ENCODE measurements at regions not wholly inside any gene's neighbourhood (a gene's known extent, or its start where the extent isn't known, plus 50 kb on each side); places are given as distances from the start of the nearest gene placed in this dataset.

- DNase-seq (ENCODE audit: low read depth in 1 of 2, low spot score in 2 of 2), result peak in 1 of 2 experiments; percentile 41
- 46% methylated on average over 2 of the region's 2 CpGs; no CpG with 5 or more reads in 1 of the 2 experiments for WGBS, 2 experiments (ENCODE audit: extremely low coverage in 1 of 2, insufficient coverage in 1 of 2, insufficient read length in 1 of 2, insufficient replicate concordance in 2 of 2, low coverage in 1 of 2, low lambda C conversion rate in 2 of 2, missing lambda C conversion rate in 1 of 2)
- TF ChIP-seq TCF12 (IDR thresholded peaks at IDR 0.05; ENCODE audit: low read depth, low read length), result no peak
- no peak for TF ChIP-seq SIN3A (conservative IDR thresholded peaks at IDR 0.05 in 1 of 2, IDR thresholded peaks at IDR 0.05 in 1 of 2; ENCODE audit: low read depth in 1 of 2, low read length in 2 of 2)
- TF ChIP-seq TAF7 (optimal IDR thresholded peaks at IDR 0.05; ENCODE audit: borderline replicate concordance, low read depth, low read length), result no peak
- TF ChIP-seq CTBP2 (IDR thresholded peaks at IDR 0.05; ENCODE audit: borderline replicate concordance, insufficient read depth, insufficient read length, low read length), result no peak
- no peak for TF ChIP-seq SP4 (IDR thresholded peaks at IDR 0.05; ENCODE audit: low read length)
- no peak for TF ChIP-seq BCL11A (IDR thresholded peaks at IDR 0.05; ENCODE audit: low read depth in 2 of 2, low read length in 2 of 2)
- no peak for TF ChIP-seq POLR2A (IDR thresholded peaks at IDR 0.05; ENCODE audit: control extremely low read depth in 1 of 2, low read depth in 2 of 2, low read length in 2 of 2)
- TF ChIP-seq BRCA1 (IDR thresholded peaks at IDR 0.05; ENCODE audit: low read depth, low read length), result no peak
- TF ChIP-seq EZH2 (IDR thresholded peaks at IDR 0.05; ENCODE audit: low read depth, low read length, severe bottlenecking), result no peak
- no peak for TF ChIP-seq ZNF274 (IDR thresholded peaks at IDR 0.05; ENCODE audit: borderline replicate concordance, extremely low read depth, low read length)
- no peak for TF ChIP-seq RNF2 (IDR thresholded peaks at IDR 0.05; ENCODE audit: borderline replicate concordance, low read depth, low read length, missing control alignments, poor library complexity, severe bottlenecking)
- no peak for TF ChIP-seq CTCF (IDR thresholded peaks at IDR 0.05; ENCODE audit: control extremely low read depth in 1 of 3, insufficient read depth in 1 of 3, low read depth in 1 of 3, low read length in 3 of 3)
Measured at GRCh38 chr11:10622108-10622507, 53.6 kb upstream of the LYVE1 start.

More at GRCh38 chr11:10622108-10622507, 53.6 kb upstream of the LYVE1 start:
- H4K8ac ChIP-seq (ENCODE audit: extremely low read depth, insufficient read depth, low read length), result no peak overlapping the region
- H3K23me2 ChIP-seq (ENCODE audit: low read depth, low read length), result no peaks in the 10 kb centered on the region
- H2AK5ac ChIP-seq (ENCODE audit: low read depth, low read length), result no peak overlapping the region
- H3K36me3 ChIP-seq (ENCODE audit: control insufficient read depth in 2 of 4, insufficient read depth in 4 of 4, low read length in 3 of 4), result no peaks in the 10 kb centered on the region
- no peaks in the 10 kb centered on the region for H4K20me1 ChIP-seq (replicated peaks in 1 of 2; ENCODE audit: control insufficient read depth in 1 of 2, insufficient read depth in 2 of 2, low read length in 2 of 2)
- no peaks in the 10 kb centered on the region for H3K9me3 ChIP-seq (ENCODE audit: insufficient read depth in 2 of 2, low read depth in 1 of 2, low read length in 1 of 2)
- no peak overlapping the region for H3K4me2 ChIP-seq (ENCODE audit: insufficient read depth in 1 of 2, low read depth in 2 of 2, low read length in 2 of 2)
- H2BK12ac ChIP-seq (ENCODE audit: low read depth, low read length), result no peak overlapping the region
- H2BK20ac ChIP-seq (ENCODE audit: low read length), result no peak overlapping the region
- no peak for FAIRE-seq
- no peak overlapping the region for H3K27ac ChIP-seq (ENCODE audit: low read depth, low read length)
- no peak overlapping the region for H3K23ac ChIP-seq (ENCODE audit: insufficient read length)
- no peak overlapping the region for H3K18ac ChIP-seq (ENCODE audit: extremely low read depth, low read length)
- ChIA-PET POLR2A (ENCODE audit: partially characterized antibody) (interaction anchor here (0.9 kb wide), 1 partner anchor 9 kb away, joined by 4 read pairs; no protein-coding TSS in a partner anchor), CTCF (ENCODE audit: partially characterized antibody) (interaction anchor here (0.7 to 6.2 kb wide), 8 partner anchors 12 to 220 kb away, joined by 3 to 64 read pairs (median 4); no protein-coding TSS in a partner anchor)
- no peaks in the 10 kb centered on the region for H3K27me3 ChIP-seq (replicated peaks in 1 of 4; ENCODE audit: control insufficient read depth in 3 of 4, extremely low read depth in 1 of 4, insufficient read depth in 3 of 4, low read length in 3 of 4)
- H3K4ac ChIP-seq (replicated peaks; ENCODE audit: insufficient read length, low read depth, low read length), result no peak overlapping the region
- H3K79me1 ChIP-seq (ENCODE audit: low read depth, low read length), result no peaks in the 10 kb centered on the region
- no peak overlapping the region for H2BK5ac ChIP-seq (ENCODE audit: low read depth, low read length)
- H3K4me3 ChIP-seq (ENCODE audit: extremely low read depth in 1 of 4, insufficient read depth in 2 of 4, low read depth in 3 of 4, low read length in 4 of 4), result no peak overlapping the region
- no peak overlapping the region for H2BK120ac ChIP-seq (replicated peaks; ENCODE audit: low read depth, low read length)
- no peak overlapping the region for H4K5ac ChIP-seq (ENCODE audit: insufficient read length, low read depth, low read length)
- H2AFZ ChIP-seq (ENCODE audit: low read length), result no peak overlapping the region
- H3K14ac ChIP-seq (ENCODE audit: insufficient read length), result no peak overlapping the region
- H3K4me1 ChIP-seq (replicated peaks in 1 of 4; ENCODE audit: control insufficient read depth in 3 of 4, insufficient read depth in 4 of 4, low read length in 3 of 4), result no peaks in the 10 kb centered on the region
- H2BK15ac ChIP-seq (ENCODE audit: low read length), result no peak overlapping the region
- H4K91ac ChIP-seq (replicated peaks; ENCODE audit: insufficient read length, low read length), result no peak overlapping the region
- no peak overlapping the region for H3K56ac ChIP-seq (replicated peaks; ENCODE audit: insufficient read length, low read depth, low read length)
- no peaks in the 10 kb centered on the region for H3K79me2 ChIP-seq (ENCODE audit: control insufficient read depth in 1 of 2, insufficient read depth in 2 of 2, low read length in 2 of 2)
- H3K9ac ChIP-seq (replicated peaks in 1 of 4; ENCODE audit: extremely low read depth in 1 of 4, low read depth in 3 of 4, low read length in 3 of 4), result no peak overlapping the region

Data from H1 (cell line).